ENCODE measurements at regions not wholly inside any gene's neighbourhood (a gene's known extent, or its start where the extent isn't known, plus 50 kb on each side); places are given as distances from the start of the nearest gene placed in this dataset.
"Not testable (repeated sequence)": the region's sequence is repeated elsewhere in the genome, so short reads cannot be mapped to it uniquely, and the experiment has no call there.

GRCh38 chr16:18148132-18148531, 188.4 kb downstream of the NPIPA8 start:
- DNase-seq: not testable (repeated sequence)

- not testable (repeated sequence) for DNase-seq
Measured at GRCh38 chr16:18146601-18147142, 189.9 kb downstream of the NPIPA8 start.

GRCh38 chr16:18142066-18142465, 194.5 kb downstream of the NPIPA8 start:
- not testable (repeated sequence) for DNase-seq

GRCh38 chr16:18136288-18136687, 200.2 kb downstream of the NPIPA8 start:
- not testable (repeated sequence) for DNase-seq

GRCh38 chr16:18135024-18135423, 201.5 kb downstream of the NPIPA8 start:
- DNase-seq: not testable (repeated sequence)

GRCh38 chr16:18131587-18131986, 204.9 kb downstream of the NPIPA8 start:
- DNase-seq: not testable (repeated sequence)

GRCh38 chr16:18130478-18131120, 205.9 kb downstream of the NPIPA8 start:
- not testable (repeated sequence) for DNase-seq

GRCh38 chr16:18127033-18127432, 209.5 kb downstream of the NPIPA8 start:
- DNase-seq: not testable (repeated sequence)

GRCh38 chr16:18119092-18119491, 217.4 kb downstream of the NPIPA8 start:
- not testable (repeated sequence) for DNase-seq

GRCh38 chr16:18118684-18119083, 217.9 kb downstream of the NPIPA8 start:
- not testable (repeated sequence) for DNase-seq

- DNase-seq: not testable (repeated sequence)
Measured at GRCh38 chr16:18118071-18118470, 218.5 kb downstream of the NPIPA8 start.

GRCh38 chr16:18104412-18104811, 232.1 kb downstream of the NPIPA8 start:
- DNase-seq: not testable (repeated sequence)

GRCh38 chr16:18101077-18101476, 235.5 kb downstream of the NPIPA8 start:
- DNase-seq: not testable (repeated sequence)

- not testable (repeated sequence) for DNase-seq
Measured at GRCh38 chr16:18092605-18093004, 243.9 kb downstream of the NPIPA8 start.

- not testable (repeated sequence) for DNase-seq
Measured at GRCh38 chr16:18080658-18081363, 255.7 kb downstream of the NPIPA8 start.

- DNase-seq: not testable (repeated sequence)
Measured at GRCh38 chr16:18077910-18078309, 258.6 kb downstream of the NPIPA8 start.

GRCh38 chr16:18072161-18072560, 264.4 kb downstream of the NPIPA8 start:
- DNase-seq: no peak

GRCh38 chr16:18069683-18070082, 266.9 kb downstream of the NPIPA8 start:
- no peak for DNase-seq

- DNase-seq: no peak
Measured at GRCh38 chr16:18068477-18068876, 268.1 kb downstream of the NPIPA8 start.

GRCh38 chr16:18062713-18063112, 273.8 kb downstream of the NPIPA8 start:
- no peak for DNase-seq

GRCh38 chr16:18060351-18060750, 276.2 kb downstream of the NPIPA8 start:
- no peak for DNase-seq

GRCh38 chr16:18059577-18059976, 277.0 kb downstream of the NPIPA8 start:
- no peak for DNase-seq

- DNase-seq: no peak
Measured at GRCh38 chr16:18059089-18059488, 277.4 kb downstream of the NPIPA8 start.

Data from occipital lobe (tissue), 1 donor.